Astrocyte of the spinal cord (primary cell): ENCODE measurements at regions not wholly inside any gene's neighbourhood (a gene's known extent, or its start where the extent isn't known, plus 50 kb on each side); places are given as distances from the start of the nearest gene placed in this dataset.

Source experiments
- DNase-seq: peaks from one replicate; pipeline ENCODE4 v3.0.0; 2011; ENCODE audit warnings: low read depth, low spot score
- H3K4me3 ChIP-seq: 2 replicates; pipeline ENCODE4 v1.5.1; 2011; ENCODE audit warnings: low read depth, mild to moderate bottlenecking, low read length, moderate library complexity
- CTCF ChIP-seq: IDR thresholded peaks from 2 replicates; pipeline ENCODE4 v1.5.1; 2012; ENCODE audit warnings: low read depth, mild to moderate bottlenecking, low read length, inconsistent platforms
- in situ Hi-C: cut with HindIII; loops from 2 replicates; pipeline ENCODE4 v1.10.0; 2017; ENCODE audit warnings: low sequenced_read_pairs

GRCh38 chr9:116066221-116066620, 87.4 kb upstream of the PAPPA start:
- no peak overlapping the region for H3K4me3 ChIP-seq
- DNase-seq = no peak

DNA sequence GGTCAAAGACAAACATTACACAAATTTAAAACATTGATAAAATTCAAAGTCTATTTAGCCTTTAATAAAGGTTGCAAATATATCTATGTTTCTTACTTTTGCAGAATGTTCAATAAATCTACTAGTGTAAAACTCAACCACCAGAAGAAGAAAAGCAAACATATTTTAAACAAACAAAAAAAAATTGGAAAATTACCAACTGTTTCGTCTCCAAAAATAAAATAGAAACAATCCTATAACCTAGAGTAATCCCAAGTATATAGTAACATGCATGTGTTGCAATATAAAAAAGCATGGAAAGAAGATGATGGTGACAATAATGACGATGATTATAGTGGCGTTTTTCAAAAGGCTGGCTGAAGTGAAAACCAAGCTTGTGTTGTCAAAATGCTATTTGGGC, 86.0 kb upstream of the PAPPA start:
- H3K4me3 ChIP-seq = no peak overlapping the region
- in situ Hi-C loops = no loop called here
- no peak for TF ChIP-seq CTCF
- no peak for DNase-seq

More at GRCh38 chr9:116066221-116066620, 87.4 kb upstream of the PAPPA start:
- TF ChIP-seq CTCF = no peak
- in situ Hi-C loops = no loop called here

DNA sequence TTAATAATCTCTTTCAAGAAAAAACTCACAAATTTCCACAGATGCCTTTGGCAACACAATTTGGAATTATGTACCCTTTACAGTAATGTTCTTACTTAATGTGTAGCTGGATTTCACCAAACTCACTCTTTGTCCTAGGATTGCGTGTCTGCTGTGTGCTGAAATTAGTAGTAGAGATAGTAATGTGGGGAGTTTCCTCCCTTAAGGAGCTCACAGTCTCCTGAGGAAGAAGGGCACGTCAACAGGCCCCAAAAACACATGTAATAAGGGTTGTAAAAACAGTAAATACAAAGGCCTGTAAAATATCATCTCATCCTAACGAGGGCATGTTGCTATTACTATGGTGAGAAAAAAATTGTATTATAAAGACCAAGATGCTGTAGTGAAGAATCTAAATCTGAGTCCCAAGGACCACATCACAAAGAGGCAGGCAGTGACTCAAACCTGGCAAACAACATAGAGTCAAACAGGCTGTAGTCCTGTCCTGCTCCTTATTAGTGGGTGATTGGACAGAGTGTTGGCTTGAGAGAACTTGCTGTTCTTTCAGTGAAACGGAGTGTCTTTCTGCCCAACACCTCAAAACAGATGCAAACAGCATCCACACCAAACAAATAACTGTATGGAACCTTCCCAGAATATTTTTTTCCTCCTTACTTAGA, 83.2 kb upstream of the PAPPA start:
- no peak for DNase-seq
- in situ Hi-C loops = no loop called here
- TF ChIP-seq CTCF = no peak
- H3K4me3 ChIP-seq = no peak overlapping the region

GRCh38 chr9:116072046-116072445, 81.5 kb upstream of the PAPPA start:
- DNase-seq = no peak
- TF ChIP-seq CTCF = no peak
- in situ Hi-C loops = no loop called here
- H3K4me3 ChIP-seq = no peak overlapping the region

- DNase-seq = peak; percentile 89
Observed at GRCh38 chr9:116073826-116074225, 79.8 kb upstream of the PAPPA start.

DNA sequence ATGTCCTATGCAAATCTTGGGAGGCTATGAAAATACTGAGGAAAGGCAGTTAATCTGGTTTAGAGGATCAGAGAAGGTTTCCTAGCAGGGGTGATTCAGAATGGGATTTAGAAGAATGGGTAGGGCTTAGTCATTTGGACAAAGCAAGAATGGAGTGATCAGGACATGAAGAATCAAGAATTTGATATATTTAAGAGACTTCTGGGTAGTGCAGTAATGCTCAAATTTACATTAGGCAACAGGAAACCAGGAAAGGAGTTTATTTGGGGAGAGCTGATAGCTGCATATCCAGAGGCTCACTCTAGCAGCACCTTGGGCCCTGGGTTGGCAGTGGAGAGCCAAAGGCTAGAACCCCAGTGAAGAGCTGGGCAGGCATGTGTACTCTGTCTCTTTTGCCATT, 78.9 kb upstream of the PAPPA start:
- in situ Hi-C loops = no loop called here
- TF ChIP-seq CTCF = no peak
- no peak for DNase-seq

More at GRCh38 chr9:116073826-116074225, 79.8 kb upstream of the PAPPA start:
- TF ChIP-seq CTCF = no peak
- no peak overlapping the region for H3K4me3 ChIP-seq
- in situ Hi-C loops = no loop called here

GRCh38 chr9:116075191-116075590, 78.4 kb upstream of the PAPPA start:
- TF ChIP-seq CTCF = no peak
- in situ Hi-C loops = no loop called here
- H3K4me3 ChIP-seq = no peak overlapping the region
- DNase-seq = peak; percentile 46

More for the DNA sequence above, 78.9 kb upstream of the PAPPA start:
- no peak overlapping the region for H3K4me3 ChIP-seq
